ENCODE measurements at regions not wholly inside any gene's neighbourhood (a gene's known extent, or its start where the extent isn't known, plus 50 kb on each side); places are given as distances from the start of the nearest gene placed in this dataset.

DNA sequence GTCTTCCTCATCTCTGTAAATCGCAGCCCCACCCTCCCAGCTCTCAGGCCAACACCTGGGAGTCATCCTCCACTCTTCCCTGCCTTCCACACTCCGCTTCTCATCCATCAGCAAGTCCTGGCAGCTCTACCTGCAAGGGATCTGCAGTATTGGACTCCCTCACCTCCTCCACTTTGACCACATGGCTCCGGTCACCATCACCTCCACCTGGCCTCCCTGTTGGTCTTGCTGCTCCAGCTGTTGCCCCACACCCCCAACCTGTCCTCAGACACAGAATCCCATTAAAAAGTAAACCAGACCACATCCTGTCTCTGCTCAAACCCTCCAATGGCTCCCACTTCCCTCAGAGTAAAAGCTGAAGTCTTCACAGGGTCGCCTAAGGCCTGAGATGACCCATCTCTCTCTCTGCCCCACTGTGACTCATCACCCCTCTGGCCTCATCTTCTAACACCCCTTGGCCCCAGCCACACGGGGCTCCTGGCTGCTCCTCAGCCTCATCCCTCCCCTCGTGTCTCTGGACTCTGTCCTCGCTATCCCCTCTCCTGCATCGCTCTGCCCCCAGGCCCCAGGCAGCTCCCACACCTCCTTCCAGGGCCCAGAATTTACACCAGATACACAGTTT is 185.1 kb upstream of the SULF2 start:
- Histone ChIP-seq H3K27me3 (ENCODE audit: control insufficient read depth, insufficient read depth, low read length) (no peaks in the 10 kb centered on the region), H3K4me3 (ENCODE audit: low read depth, low read length) (no peak overlapping the region), H3K36me3 (ENCODE audit: control insufficient read depth, insufficient read depth, low read length) (no peaks in the 10 kb centered on the region)
- DNase-seq (ENCODE audit: low read depth): no peak
- TF ChIP-seq, protein P1, sequence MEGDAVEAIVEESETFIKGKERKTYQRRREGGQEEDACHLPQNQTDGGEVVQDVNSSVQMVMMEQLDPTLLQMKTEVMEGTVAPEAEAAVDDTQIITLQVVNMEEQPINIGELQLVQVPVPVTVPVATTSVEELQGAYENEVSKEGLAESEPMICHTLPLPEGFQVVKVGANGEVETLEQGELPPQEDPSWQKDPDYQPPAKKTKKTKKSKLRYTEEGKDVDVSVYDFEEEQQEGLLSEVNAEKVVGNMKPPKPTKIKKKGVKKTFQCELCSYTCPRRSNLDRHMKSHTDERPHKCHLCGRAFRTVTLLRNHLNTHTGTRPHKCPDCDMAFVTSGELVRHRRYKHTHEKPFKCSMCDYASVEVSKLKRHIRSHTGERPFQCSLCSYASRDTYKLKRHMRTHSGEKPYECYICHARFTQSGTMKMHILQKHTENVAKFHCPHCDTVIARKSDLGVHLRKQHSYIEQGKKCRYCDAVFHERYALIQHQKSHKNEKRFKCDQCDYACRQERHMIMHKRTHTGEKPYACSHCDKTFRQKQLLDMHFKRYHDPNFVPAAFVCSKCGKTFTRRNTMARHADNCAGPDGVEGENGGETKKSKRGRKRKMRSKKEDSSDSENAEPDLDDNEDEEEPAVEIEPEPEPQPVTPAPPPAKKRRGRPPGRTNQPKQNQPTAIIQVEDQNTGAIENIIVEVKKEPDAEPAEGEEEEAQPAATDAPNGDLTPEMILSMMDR (IDR thresholded peaks at IDR 0.05; ENCODE audit: insufficient read depth, low read length, poor library complexity, severe bottlenecking): no peak

- DNase-seq (ENCODE audit: low read depth): no peak
- TF ChIP-seq, protein P1 (IDR thresholded peaks at IDR 0.05; ENCODE audit: insufficient read depth, low read length, poor library complexity, severe bottlenecking): no peak
- Histone ChIP-seq H3K36me3 (ENCODE audit: control insufficient read depth, insufficient read depth, low read length) (no peaks in the 10 kb centered on the region), H3K27me3 (ENCODE audit: control insufficient read depth, insufficient read depth, low read length) (no peaks in the 10 kb centered on the region), H3K4me3 (ENCODE audit: low read depth, low read length) (no peak overlapping the region)
Measured at GRCh38 chr20:47969426-47969825, 184.1 kb upstream of the SULF2 start.

GRCh38 chr20:47968541-47969310 is 183.4 kb upstream of the SULF2 start:
- TF ChIP-seq, protein P1 (IDR thresholded peaks at IDR 0.05; ENCODE audit: insufficient read depth, low read length, poor library complexity, severe bottlenecking): no peak
- no peak for DNase-seq (ENCODE audit: low read depth)
- Histone ChIP-seq H3K36me3 (ENCODE audit: control insufficient read depth, insufficient read depth, low read length) (no peaks in the 10 kb centered on the region), H3K27me3 (ENCODE audit: control insufficient read depth, insufficient read depth, low read length) (no peaks in the 10 kb centered on the region), H3K4me3 (ENCODE audit: low read depth, low read length) (no peak overlapping the region)

GRCh38 chr20:47964149-47964548 is 178.9 kb upstream of the SULF2 start:
- no peak for DNase-seq (ENCODE audit: low read depth)
- TF ChIP-seq, protein P1 (IDR thresholded peaks at IDR 0.05; ENCODE audit: insufficient read depth, low read length, poor library complexity, severe bottlenecking): no peak

DNA sequence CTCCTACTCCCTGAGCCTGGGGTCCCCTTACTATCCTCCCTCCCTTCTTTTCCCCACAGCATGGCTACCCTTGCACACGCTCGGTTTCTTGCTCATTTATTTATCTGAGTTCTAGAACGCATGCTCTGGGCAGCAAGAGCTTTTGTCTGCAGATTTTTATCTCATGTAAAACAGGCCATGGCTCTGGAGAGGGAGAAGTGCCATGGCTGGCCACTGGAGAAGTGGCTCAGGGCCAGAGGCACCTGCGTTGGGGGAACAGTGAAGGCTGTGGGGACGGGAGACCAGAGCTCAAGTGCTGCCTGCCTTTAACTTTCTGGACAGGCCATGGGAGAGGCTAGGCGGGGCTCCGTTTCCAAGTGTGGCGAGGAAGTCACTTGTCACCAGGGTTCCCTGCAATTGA is 177.7 kb upstream of the SULF2 start:
- no peak for DNase-seq (ENCODE audit: low read depth)
- Histone ChIP-seq H3K4me3 (ENCODE audit: low read depth, low read length) (no peak overlapping the region), H3K27me3 (ENCODE audit: control insufficient read depth, insufficient read depth, low read length) (no peaks in the 10 kb centered on the region), H3K36me3 (ENCODE audit: control insufficient read depth, insufficient read depth, low read length) (no peaks in the 10 kb centered on the region)
- TF ChIP-seq, protein P1 (IDR thresholded peaks at IDR 0.05; ENCODE audit: insufficient read depth, low read length, poor library complexity, severe bottlenecking): no peak

More at GRCh38 chr20:47964149-47964548, 178.9 kb upstream of the SULF2 start:
- H3K4me3 ChIP-seq (ENCODE audit: low read depth, low read length): no peak overlapping the region
- H3K27me3 ChIP-seq (ENCODE audit: control insufficient read depth, insufficient read depth, low read length): no peaks in the 10 kb centered on the region
- H3K36me3 ChIP-seq (ENCODE audit: control insufficient read depth, insufficient read depth, low read length): no peaks in the 10 kb centered on the region
